Neural progenitor cell (in vitro differentiated cells): ENCODE measurements at regions not wholly inside any gene's neighbourhood (a gene's known extent, or its start where the extent isn't known, plus 50 kb on each side); places are given as distances from the start of the nearest gene placed in this dataset.

Experiments used
- DNase-seq: peaks from one replicate; pipeline ENCODE4 v3.0.0-alpha.2; 2016; ENCODE audit warnings: low spot score
- H2AFZ ChIP-seq: fragments of 200-600 bp; sonication (generic); replicated peaks from 2 replicates; pipeline ENCODE4 v1.6.1; 2016; ENCODE audit warnings: antibody characterized with exemption
- H3F3A ChIP-seq: fragments of 200-600 bp; sonication (generic); 2 replicates; pipeline ENCODE4 v1.6.1; 2016; ENCODE audit warnings: antibody characterized with exemption, low read depth
- H3K27ac ChIP-seq: fragments of 200-600 bp; sonication (generic); 2 replicates; pipeline ENCODE4 v1.5.1; 2016; ENCODE audit warnings: mild to moderate bottlenecking
- H3K27me3 ChIP-seq: fragments of 200-600 bp; sonication (generic); 2 replicates; pipeline ENCODE4 v1.6.1; 2016; ENCODE audit warnings: mild to moderate bottlenecking, moderate library complexity
- H3K36me3 ChIP-seq: fragments of 200-600 bp; sonication (generic); 2 replicates; pipeline ENCODE4 v1.5.1; 2016
- H3K4me1 ChIP-seq: fragments of 200-600 bp; sonication (generic); 2 replicates; pipeline ENCODE4 v1.6.1; 2016; ENCODE audit warnings: mixed run types
- H3K4me2 ChIP-seq: fragments of 200-600 bp; sonication (generic); 2 replicates; pipeline ENCODE4 v1.6.1; 2016
- H3K4me3 ChIP-seq: fragments of 200-600 bp; sonication (generic); 2 replicates; pipeline ENCODE4 v1.5.1; 2016
- H3K79me2 ChIP-seq: fragments of 200-600 bp; sonication (generic); 2 replicates; pipeline ENCODE4 v1.6.1; 2016; ENCODE audit warnings: low read depth
- H3K9ac ChIP-seq: fragments of 200-600 bp; sonication (generic); 2 replicates; pipeline ENCODE4 v1.6.1; 2016
- H3K9me3 ChIP-seq: fragments of 200-600 bp; sonication (generic); 2 replicates; pipeline ENCODE4 v1.5.1; 2016; ENCODE audit warnings: low read depth
- H4K20me1 ChIP-seq: fragments of 200-600 bp; sonication (generic); 2 replicates; pipeline ENCODE4 v1.6.1; 2016; ENCODE audit warnings: low read depth
- H3K27ac Mint-ChIP-seq: 3 replicates; pipeline ENCODE4 v1.8.0; 2021; ENCODE audit warnings: mixed read lengths
- H3K27me3 Mint-ChIP-seq: 2 replicates; pipeline ENCODE4 v1.8.0; 2022; ENCODE audit warnings: low read depth, mild to moderate bottlenecking, inconsistent platforms, moderate library complexity, mixed read lengths; ENCODE audit not compliant: insufficient read depth
- H3K36me3 Mint-ChIP-seq: 3 replicates; pipeline ENCODE4 v1.8.0; 2021; ENCODE audit warnings: mixed read lengths
- H3K4me1 Mint-ChIP-seq: 3 replicates; pipeline ENCODE4 v1.8.0; 2021; ENCODE audit warnings: mixed read lengths
- H3K4me3 Mint-ChIP-seq: 3 replicates; pipeline ENCODE4 v1.8.0; 2021; ENCODE audit warnings: mild to moderate bottlenecking, moderate library complexity, mixed read lengths
- H3K9me3 Mint-ChIP-seq: 3 replicates; pipeline ENCODE4 v1.8.0; 2020; ENCODE audit warnings: mixed read lengths
- CTCF ChIP-seq: fragments of 200-600 bp; sonication (generic); IDR thresholded peaks from 2 replicates; pipeline ENCODE4 v1.5.1; 2017; ENCODE audit warnings: antibody characterized with exemption, mild to moderate bottlenecking
- EZH2 ChIP-seq: fragments of 200-600 bp; sonication (generic); IDR thresholded peaks from 2 replicates; pipeline ENCODE4 v1.6.1; 2017; ENCODE audit warnings: antibody characterized with exemption, mild to moderate bottlenecking, moderate library complexity
- EZH2phosphoT487 ChIP-seq: fragments of 200-600 bp; sonication (generic); IDR thresholded peaks from 2 replicates; pipeline ENCODE4 v1.6.1; 2017; ENCODE audit warnings: antibody characterized with exemption

DNA sequence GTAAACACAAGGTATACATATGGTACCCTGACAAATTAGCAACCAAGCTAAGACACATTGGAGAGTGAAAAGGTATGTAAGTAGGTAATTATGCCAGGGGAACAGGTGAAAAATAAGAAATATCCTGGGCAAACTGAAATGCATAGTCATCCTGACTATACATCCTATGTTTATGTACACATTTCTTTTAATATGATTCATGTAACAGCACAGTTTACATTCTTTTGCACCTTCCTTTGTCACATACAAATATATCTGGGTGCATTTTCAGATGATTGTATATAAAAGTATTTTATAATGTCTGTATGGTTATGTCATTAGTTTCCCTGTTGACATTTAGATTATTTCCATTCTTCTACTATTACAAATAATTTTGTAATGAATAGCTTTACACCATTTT, 1146.9 kb downstream of the EFNA5 start:
- H3K27ac Mint-ChIP-seq = no peak overlapping the region
- H3K4me1 Mint-ChIP-seq = peaks cover 7% of the 10 kb centered on the region
- Histone ChIP-seq H3K9me3 (no peaks in the 10 kb centered on the region), H2AFZ (no peak overlapping the region), H3K27ac (no peak overlapping the region), H3K27me3 (no peaks in the 10 kb centered on the region), H3K4me1 (no peaks in the 10 kb centered on the region), H3F3A (no peaks in the 10 kb centered on the region), H3K79me2 (no peaks in the 10 kb centered on the region), H3K4me2 (no peak overlapping the region), H3K36me3 (no peaks in the 10 kb centered on the region), H3K9ac (no peak overlapping the region), H3K4me3 (no peak overlapping the region), H4K20me1 (no peaks in the 10 kb centered on the region)
- TF ChIP-seq CTCF = no peak
- no peak for TF ChIP-seq EZH2phosphoT487
- TF ChIP-seq EZH2 = no peak
- H3K4me3 Mint-ChIP-seq = no peak overlapping the region
- no peaks in the 10 kb centered on the region for H3K9me3 Mint-ChIP-seq
- H3K27me3 Mint-ChIP-seq = no peaks in the 10 kb centered on the region
- no peak for DNase-seq
- H3K36me3 Mint-ChIP-seq = no peaks in the 10 kb centered on the region

DNA sequence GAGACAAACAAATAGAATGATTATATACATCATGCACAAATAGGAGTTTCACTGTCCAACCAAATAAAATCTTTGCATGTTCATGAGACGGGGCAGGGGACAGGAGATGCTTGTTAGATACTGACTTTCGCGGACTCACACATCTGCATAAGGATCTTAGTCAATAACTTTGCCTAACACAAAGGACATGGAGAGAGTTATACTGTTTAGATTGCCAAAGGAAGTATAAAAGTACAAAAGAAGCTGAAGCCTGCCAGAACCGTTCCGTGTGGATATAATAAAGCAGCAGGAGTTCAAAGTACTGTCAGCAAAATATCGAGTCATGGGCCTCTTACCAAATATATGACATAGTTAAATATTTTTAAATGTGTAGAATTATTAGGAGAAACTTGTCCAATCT, 1148.4 kb downstream of the EFNA5 start:
- peaks cover 7% of the 10 kb centered on the region for H3K4me1 Mint-ChIP-seq
- H2AFZ ChIP-seq = no peak overlapping the region

DNA sequence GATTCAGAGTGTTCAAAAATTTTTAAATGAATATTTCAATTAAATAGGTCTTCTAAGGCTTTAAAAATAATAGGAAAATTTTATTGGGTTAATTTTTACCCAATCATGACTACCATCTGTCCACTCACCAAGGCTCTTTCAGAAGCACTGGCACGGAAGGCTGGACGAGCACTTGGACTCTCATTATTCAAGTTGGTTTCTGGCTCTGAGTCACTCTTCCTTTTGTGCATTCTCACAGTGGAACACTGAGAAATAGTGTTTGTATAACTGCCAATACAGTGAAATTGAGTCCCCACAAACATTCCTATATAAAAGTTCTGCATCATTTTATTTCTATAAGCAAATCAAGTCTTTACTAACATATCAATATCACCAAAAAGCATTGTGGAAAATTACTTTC, 1149.0 kb downstream of the EFNA5 start:
- no peaks in the 10 kb centered on the region for H3K36me3 ChIP-seq
- no peak overlapping the region for H3K27ac Mint-ChIP-seq
- no peaks in the 10 kb centered on the region for H3K4me1 ChIP-seq
- H4K20me1 ChIP-seq = no peaks in the 10 kb centered on the region
- no peak overlapping the region for H3K4me3 Mint-ChIP-seq
- no peaks in the 10 kb centered on the region for H3K27me3 ChIP-seq
- H3K27me3 Mint-ChIP-seq = no peaks in the 10 kb centered on the region
- H3K9me3 Mint-ChIP-seq = no peaks in the 10 kb centered on the region
- no peaks in the 10 kb centered on the region for H3K79me2 ChIP-seq
- DNase-seq = no peak
- H3K9me3 ChIP-seq = no peaks in the 10 kb centered on the region
- H3K4me3 ChIP-seq = no peak overlapping the region
- H3K9ac ChIP-seq = no peak overlapping the region
- H2AFZ ChIP-seq = no peak overlapping the region
- H3F3A ChIP-seq = no peaks in the 10 kb centered on the region
- H3K4me2 ChIP-seq = no peak overlapping the region
- H3K36me3 Mint-ChIP-seq = no peaks in the 10 kb centered on the region
- no peak overlapping the region for H3K27ac ChIP-seq
- H3K4me1 Mint-ChIP-seq = peaks cover 7% of the 10 kb centered on the region
- no peak for TF ChIP-seq CTCF
- TF ChIP-seq EZH2 = no peak
- TF ChIP-seq EZH2phosphoT487 = no peak

More for the DNA sequence above, 1148.4 kb downstream of the EFNA5 start:
- Histone ChIP-seq H3K9me3 (no peaks in the 10 kb centered on the region), H4K20me1 (no peaks in the 10 kb centered on the region), H3K4me1 (no peaks in the 10 kb centered on the region), H3F3A (no peaks in the 10 kb centered on the region), H3K4me2 (no peak overlapping the region), H3K4me3 (no peak overlapping the region), H3K27me3 (no peaks in the 10 kb centered on the region), H3K9ac (no peak overlapping the region), H3K79me2 (no peaks in the 10 kb centered on the region), H3K27ac (no peak overlapping the region), H3K36me3 (no peaks in the 10 kb centered on the region)
- Mint-ChIP-seq H3K36me3 (no peaks in the 10 kb centered on the region), H3K27ac (no peak overlapping the region), H3K27me3 (no peaks in the 10 kb centered on the region), H3K9me3 (no peaks in the 10 kb centered on the region), H3K4me3 (no peak overlapping the region)
- DNase-seq = no peak
- TF ChIP-seq EZH2phosphoT487 (no peak), EZH2 (no peak), CTCF (no peak)

DNA sequence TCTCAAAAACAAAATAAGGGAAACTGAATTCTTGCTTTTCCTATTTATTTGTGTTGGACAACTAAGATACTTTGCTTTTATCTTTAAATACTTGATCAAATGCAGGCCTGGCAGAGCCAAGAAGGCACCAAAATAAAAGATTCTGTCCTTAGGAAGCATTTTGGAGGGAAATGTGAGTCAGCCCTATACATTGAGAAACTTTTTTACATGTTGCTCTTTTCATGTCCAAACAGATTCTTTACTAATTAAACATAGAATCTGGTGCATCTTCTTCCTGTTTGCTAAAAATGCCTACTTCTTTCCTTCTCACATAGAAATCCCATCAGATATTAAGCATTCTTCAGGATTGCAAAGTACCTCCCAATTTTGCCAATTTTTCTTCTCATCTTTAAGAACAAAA, 1160.4 kb downstream of the EFNA5 start:
- DNase-seq = no peak
- Histone ChIP-seq H3K4me2 (no peak overlapping the region), H3K27ac (no peak overlapping the region), H3K4me3 (no peak overlapping the region), H3K9me3 (no peaks in the 10 kb centered on the region), H3K79me2 (no peaks in the 10 kb centered on the region), H2AFZ (no peak overlapping the region), H3K27me3 (no peaks in the 10 kb centered on the region), H3F3A (no peaks in the 10 kb centered on the region), H4K20me1 (no peaks in the 10 kb centered on the region), H3K4me1 (no peaks in the 10 kb centered on the region), H3K36me3 (no peaks in the 10 kb centered on the region), H3K9ac (no peak overlapping the region)
- H3K36me3 Mint-ChIP-seq = no peaks in the 10 kb centered on the region
- H3K9me3 Mint-ChIP-seq = peaks cover 2% of the 10 kb centered on the region
- H3K4me1 Mint-ChIP-seq = no peaks in the 10 kb centered on the region
- no peak for TF ChIP-seq CTCF
- TF ChIP-seq EZH2phosphoT487 = no peak
- TF ChIP-seq EZH2 = no peak
- H3K27me3 Mint-ChIP-seq = no peaks in the 10 kb centered on the region
- H3K4me3 Mint-ChIP-seq = no peak overlapping the region
- no peak overlapping the region for H3K27ac Mint-ChIP-seq
